GM18520 (cell line): ENCODE measurements at regions not wholly inside any gene's neighbourhood (a gene's known extent, or its start where the extent isn't known, plus 50 kb on each side); places are given as distances from the start of the nearest gene placed in this dataset.
"Not testable (repeated sequence)": the region's sequence is repeated elsewhere in the genome, so short reads cannot be mapped to it uniquely, and the experiment has no call there.

Source experiments
- ATAC-seq: cut with Tn5 transposase; IDR thresholded peaks from one replicate; pipeline ENCODE4 v1.9.1; 2021; ENCODE audit not compliant: unreplicated experiment

GRCh38 chr9:87041553-87042235 is 94.4 kb upstream of the GAS1 start:
- ATAC-seq, result not testable (repeated sequence)

- ATAC-seq, result not testable (repeated sequence)
Measured at GRCh38 chr9:87049929-87050608, 102.8 kb upstream of the GAS1 start.

GRCh38 chr9:87054999-87055686 is 107.8 kb upstream of the GAS1 start:
- ATAC-seq, result no peak

- ATAC-seq, result no peak
Measured at GRCh38 chr9:87059772-87060171, 112.5 kb upstream of the GAS1 start.

- no peak for ATAC-seq
Measured at GRCh38 chr9:87062746-87063145, 115.4 kb upstream of the GAS1 start.

GRCh38 chr9:87063246-87063645 is 115.9 kb upstream of the GAS1 start:
- ATAC-seq, result no peak

GRCh38 chr9:87063871-87064270 is 116.6 kb upstream of the GAS1 start:
- no peak for ATAC-seq

GRCh38 chr9:87064311-87064710 is 117.0 kb upstream of the GAS1 start:
- ATAC-seq, result no peak

GRCh38 chr9:87065981-87066380 is 118.7 kb upstream of the GAS1 start:
- ATAC-seq, result no peak

- no peak for ATAC-seq
Measured at GRCh38 chr9:87067426-87067825, 120.1 kb upstream of the GAS1 start.

GRCh38 chr9:87068177-87068840 is 121.0 kb upstream of the GAS1 start:
- ATAC-seq, result no peak

- no peak for ATAC-seq
Measured at GRCh38 chr9:87069690-87070089, 122.4 kb upstream of the GAS1 start.

- ATAC-seq, result no peak
Measured at GRCh38 chr9:87070336-87070735, 123.0 kb upstream of the GAS1 start.

- ATAC-seq, result no peak
Measured at GRCh38 chr9:87071473-87071872, 124.2 kb upstream of the GAS1 start.

GRCh38 chr9:87073692-87074091 is 126.4 kb upstream of the GAS1 start:
- ATAC-seq, result no peak

- ATAC-seq, result no peak
Measured at GRCh38 chr9:87075537-87075936, 128.2 kb upstream of the GAS1 start.

- ATAC-seq, result no peak
Measured at GRCh38 chr9:87076825-87077224, 129.5 kb upstream of the GAS1 start.

- ATAC-seq, result no peak
Measured at GRCh38 chr9:87077986-87078385, 130.7 kb upstream of the GAS1 start.

GRCh38 chr9:87080512-87081264 is 133.4 kb upstream of the GAS1 start:
- ATAC-seq, result no peak

GRCh38 chr9:87081503-87081902 is 134.2 kb upstream of the GAS1 start:
- no peak for ATAC-seq

- ATAC-seq, result no peak
Measured at GRCh38 chr9:87083986-87084385, 136.7 kb upstream of the GAS1 start.
